ENCODE measurements at regions not wholly inside any gene's neighbourhood (a gene's known extent, or its start where the extent isn't known, plus 50 kb on each side); places are given as distances from the start of the nearest gene placed in this dataset.
A peak's percentile ranks its signal among the peaks of the same experiment; 100 is the strongest.

DNA sequence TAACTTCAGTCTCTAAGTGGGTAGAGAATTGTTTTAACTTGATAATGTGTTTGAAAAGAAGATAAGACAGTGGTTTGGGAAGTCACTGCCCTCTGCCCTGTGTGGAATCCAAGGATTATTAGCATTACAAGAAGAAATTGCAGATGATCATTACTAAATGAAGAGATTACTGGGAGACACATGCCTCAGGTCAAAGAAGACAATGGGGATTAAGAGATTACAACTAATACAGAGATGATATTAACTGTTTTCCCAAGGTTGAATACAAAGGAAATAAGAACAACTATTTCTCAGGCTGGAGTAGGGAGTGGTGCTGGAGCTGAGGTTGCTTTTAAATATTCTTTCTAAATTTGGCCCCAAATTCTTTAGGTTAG, 166.0 kb downstream of the TRMT11 start:
- DNase-seq: no peak

GRCh38 chr6:126153661-126154060, 167.3 kb downstream of the TRMT11 start:
- DNase-seq: no peak

- no peak for DNase-seq
Observed at GRCh38 chr6:126156973-126157372, 170.6 kb downstream of the TRMT11 start.

- no peak for DNase-seq
Observed at GRCh38 chr6:126167726-126168125, 172.2 kb upstream of the CENPW start.

DNA sequence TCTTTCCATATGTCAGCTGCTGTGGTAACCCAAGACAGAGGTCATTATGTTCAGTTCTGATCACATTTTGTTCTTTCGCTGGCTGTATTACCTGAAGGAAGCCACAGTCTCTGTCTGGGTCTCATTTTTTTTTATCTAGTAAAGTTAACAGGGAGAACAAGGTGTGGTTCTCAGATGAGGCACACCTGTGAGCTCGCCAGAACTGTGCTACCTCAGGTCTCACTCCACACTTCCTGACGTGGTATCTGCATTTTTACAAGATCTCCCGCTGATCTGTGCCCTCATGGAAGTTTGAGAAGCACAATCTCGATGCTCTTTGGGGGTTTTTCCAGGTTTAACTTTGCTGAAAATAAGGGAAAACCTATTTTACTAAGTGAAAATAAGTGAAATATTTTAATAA, 169.5 kb upstream of the CENPW start:
- DNase-seq: no peak

DNA sequence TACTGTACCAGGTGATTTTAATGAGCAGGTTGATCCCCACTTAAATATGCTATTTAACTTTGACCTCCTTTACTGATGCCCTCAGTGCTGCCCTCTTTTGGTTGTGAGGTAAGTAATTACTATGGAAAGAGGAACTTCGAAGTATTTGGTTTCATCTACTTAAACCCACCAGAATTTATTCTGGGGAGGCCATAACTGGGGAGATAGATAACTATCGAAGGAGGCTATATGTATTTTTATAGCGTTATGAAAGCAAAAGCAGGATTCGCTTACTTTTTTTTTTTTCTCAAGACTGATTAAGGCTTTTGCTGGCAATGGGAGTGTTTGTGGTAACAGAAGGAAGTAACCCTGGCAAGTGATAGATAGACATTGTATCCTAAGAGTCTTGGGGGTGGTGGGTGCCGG, 168.9 kb upstream of the CENPW start:
- DNase-seq: no peak

- DNase-seq: no peak
Observed at GRCh38 chr6:126172131-126172530, 167.8 kb upstream of the CENPW start.

GRCh38 chr6:126173265-126173664, 166.7 kb upstream of the CENPW start:
- DNase-seq: no peak

DNA sequence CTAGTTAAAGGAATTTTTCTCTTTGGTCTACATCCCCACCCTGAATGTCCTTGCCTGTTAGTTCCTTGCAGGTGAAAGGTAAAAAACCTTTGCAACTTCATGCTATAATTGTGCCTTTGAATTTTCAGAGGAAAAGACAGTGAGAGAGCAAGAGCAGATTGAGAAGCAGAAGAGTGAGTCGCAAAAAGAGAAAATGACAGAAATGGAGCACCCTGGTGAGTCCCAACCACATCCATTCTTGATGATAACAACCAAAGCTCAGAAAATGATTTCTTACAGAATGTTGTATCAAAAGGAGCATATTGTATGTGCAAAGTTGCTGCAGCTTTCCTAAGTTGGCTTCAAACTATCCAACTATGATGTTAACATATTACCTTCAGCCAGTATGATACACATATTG, 165.2 kb upstream of the CENPW start:
- DNase-seq: no peak

GRCh38 chr6:126175251-126175650, 164.7 kb upstream of the CENPW start:
- no peak for DNase-seq

DNA sequence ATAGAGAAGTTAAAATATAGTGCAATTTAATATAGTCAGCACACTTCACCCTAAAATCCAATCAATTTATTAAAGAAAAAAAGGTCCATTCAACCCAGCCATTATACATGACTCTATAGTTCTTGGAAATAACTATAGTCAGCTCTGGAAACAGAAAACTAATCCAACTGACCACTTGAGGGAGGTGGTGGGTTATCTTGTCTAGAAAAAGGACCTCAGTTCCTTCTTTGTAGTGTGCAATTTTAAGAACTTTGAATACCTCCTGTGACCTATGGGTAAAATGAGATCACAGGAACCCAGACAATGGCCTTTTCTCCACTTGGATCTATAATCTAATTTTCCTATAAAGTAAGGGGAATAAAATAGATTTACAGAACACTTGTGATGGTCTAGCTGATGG, 163.6 kb upstream of the CENPW start:
- peak; percentile 1 to 9 for DNase-seq

DNA sequence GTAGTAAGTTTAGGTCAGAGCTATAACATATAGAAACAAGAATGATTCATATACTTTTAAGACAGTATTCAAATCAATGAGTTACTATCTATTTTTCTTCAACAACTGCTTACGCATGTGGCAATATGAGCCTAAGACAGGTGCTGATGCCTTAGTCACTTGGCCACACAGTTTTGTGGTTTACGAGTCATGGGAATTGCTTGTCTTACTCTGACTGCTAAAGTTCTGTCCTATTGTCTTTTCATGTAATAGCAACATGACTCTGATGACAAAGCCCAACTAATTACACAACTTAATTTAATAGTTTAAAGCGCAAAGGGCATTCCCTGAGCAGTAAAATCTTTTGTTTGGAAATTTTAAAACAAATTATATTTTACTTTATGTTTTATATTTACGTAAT, 159.3 kb upstream of the CENPW start:
- no peak for DNase-seq

GRCh38 chr6:126181173-126181741, 158.7 kb upstream of the CENPW start:
- DNase-seq: no peak

DNA sequence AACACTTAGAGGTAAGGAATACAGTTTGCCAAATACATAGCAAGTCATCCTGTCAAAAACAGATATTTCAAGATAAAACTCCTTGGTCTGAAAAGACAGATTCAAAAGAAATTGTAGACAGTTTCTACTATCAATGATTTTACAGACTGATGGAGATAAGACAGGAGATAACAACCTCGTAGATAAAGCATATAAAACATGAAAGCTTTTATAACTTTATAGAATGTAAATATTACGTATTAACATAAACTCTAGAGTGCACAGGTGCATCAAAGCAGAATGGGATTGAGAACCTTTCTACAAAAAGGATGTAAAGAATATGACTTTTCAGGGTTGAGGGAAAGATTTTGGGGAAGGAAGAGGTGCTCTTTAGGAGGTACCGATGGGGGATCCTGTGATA, 158.0 kb upstream of the CENPW start:
- DNase-seq: no peak

DNA sequence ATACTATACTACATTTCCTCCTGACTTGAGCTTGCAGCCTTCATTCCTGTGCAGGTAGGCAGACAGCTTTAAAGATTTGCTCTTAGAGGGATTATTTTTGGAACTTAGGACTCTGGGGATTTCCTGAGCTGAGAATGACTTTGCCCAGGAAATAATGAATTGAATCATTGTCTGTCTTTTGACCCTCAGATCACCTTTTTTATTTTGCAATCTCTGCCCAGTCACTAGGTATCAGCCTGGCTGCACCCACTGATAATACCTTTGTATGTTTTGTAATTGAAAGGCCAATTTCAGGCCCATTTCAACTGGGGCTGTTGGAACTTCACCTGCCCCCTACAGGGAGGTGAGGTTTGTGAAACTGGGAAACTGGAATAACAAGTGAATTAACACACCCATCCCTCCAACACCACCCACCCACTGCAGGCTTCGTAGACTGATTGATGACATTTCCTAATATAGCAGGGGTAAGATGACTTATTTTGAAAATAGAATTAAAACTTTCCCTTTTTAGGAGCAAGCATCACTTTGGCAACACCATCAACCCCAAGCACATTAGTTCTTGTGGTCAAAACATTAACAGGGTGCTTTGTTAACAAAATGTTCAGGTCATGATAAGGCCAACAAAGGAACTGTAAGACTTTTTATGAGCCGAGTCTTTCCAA, 157.1 kb upstream of the CENPW start:
- no peak for DNase-seq

DNA sequence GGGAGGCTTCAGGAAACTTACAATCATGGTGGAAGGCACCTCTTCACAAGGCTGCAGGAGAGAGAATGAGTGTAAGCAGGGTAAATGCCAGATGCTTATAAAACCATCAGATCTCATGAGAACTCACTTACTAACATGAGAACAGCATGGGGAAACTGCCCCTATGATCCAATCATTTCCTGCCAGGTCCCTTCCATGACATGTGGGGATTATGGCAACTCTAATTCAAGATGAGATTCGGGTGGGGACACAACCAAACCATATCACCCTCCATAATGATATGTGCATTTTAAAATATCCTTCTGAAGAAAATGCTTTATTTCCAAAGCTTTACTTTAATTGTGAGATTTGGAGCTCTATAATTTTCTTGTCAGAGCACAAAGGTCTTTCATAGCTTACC, 154.1 kb upstream of the CENPW start:
- DNase-seq: no peak

DNA sequence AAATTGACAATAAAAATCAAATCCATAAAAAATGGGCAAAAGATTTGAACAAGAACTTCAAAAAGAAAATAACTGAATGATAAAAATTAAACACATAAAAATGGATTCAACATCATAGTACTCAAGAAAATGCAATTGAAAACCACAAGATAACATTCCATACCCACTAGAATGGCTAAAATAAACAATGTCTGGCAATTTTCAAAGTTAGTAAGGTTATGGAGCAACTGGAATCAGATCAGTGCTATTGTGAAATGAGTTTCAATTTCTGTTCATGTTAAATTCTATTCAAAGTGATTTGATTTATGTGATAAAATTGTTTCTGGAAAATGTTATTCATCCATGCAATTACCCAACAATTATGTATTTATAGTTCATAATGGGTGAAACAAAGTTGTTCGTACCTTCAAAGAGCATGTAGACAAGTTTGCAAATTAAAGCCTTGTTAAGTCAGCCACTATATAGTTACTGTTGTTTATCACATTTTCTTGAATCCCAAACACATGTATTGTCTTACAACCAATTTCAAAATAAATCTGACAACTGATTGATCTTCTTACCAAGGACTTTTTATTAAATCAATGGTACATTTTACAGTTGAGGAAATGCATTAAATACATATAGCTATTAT, 151.5 kb upstream of the CENPW start:
- no peak for DNase-seq

- DNase-seq: no peak
Observed at GRCh38 chr6:126195625-126196236, 144.2 kb upstream of the CENPW start.

DNA sequence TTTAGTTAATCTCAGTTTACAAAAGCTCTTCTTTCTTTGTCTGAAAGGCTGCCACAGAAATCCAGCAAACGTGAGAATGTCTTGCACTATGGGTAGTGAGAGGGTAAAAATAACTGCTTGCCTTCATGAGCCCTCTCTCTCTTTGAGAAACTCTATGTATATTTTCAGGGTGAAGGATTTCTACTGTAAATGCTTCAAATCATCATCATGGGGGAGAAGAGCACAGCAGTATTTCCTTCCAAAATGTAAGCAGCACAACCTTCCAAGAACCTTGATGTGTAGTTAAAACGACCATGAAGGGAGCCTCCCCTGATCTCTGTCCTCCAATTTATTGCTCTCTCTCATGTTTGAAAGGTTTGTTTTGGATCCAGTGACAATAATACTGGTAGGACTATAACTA, 141.3 kb upstream of the CENPW start:
- peak; percentile 64 to 84 for DNase-seq

DNA sequence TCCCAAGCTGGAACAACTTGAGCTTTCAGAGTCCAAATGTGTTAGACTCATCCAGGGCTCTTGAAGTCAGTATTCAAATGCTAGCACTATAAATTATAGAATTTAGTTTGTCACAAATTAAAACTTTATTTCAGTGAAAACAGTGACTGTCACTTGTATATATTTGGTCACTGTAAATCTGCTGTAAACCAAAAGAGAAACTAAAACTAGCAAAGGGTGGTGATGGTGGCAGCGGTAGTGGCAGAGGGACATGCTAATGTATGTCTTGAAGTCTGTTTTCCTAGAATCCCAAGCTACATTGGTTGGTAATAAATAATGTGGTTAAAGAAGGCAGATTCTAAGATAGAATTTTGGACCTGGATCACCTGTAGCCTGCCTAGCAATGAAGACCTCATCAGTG, 140.4 kb upstream of the CENPW start:
- DNase-seq: no peak

DNA sequence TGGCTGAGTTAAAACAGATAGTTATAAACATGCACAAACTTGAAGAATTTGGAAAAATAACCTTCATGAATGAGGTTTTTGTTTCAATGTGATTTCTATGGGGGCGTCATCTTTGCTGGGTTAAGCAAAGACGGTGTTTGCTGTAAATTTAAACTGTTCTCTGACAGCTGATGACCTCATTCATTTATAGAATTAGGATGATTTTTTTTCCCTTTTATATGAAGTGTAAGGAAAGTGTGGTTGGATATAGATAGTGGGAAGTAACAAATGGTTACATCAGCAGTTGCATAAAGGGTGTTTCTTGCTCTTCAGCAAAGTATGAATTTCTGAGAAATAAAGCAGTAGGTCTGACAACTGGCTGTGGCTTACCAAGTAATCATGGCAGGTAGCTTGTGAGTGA, 137.2 kb upstream of the CENPW start:
- no peak for DNase-seq

DNA sequence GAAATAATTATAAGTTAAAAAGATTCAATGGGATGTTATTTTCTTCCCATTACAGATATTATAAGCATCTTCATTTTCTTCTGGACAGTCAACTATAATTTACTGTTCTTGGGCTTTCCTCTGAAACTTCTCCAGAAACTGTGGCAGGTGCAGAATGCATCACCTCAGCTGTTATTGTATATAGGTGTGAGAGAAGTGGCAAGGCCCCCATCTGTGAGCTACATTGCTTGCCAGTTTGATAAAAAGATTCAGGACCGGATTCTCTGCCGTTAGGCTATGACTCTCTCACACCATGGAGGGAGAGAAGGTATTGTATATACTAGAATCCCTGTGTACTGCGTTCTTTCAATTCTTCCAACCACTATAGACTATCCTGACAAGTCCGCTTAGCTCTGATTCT, 135.8 kb upstream of the CENPW start:
- DNase-seq: no peak

DNA sequence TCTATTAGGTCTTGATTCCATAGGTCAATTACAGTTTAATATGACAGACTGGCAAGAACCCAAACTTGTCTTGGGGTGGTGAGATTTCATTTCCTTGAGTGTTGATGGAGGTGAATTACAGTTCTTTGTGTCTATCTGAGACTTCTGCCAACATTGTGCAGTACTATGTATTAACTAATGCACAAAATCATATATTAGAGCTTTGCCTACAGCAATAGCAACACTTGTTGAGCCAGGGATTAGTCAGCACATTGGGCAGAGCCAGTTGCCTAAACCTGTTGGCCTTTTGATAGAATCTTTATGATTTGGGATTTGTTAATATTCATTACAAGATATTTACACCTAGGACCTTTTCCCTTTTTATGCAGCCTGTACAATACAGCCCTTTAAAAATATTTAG, 135.3 kb upstream of the CENPW start:
- DNase-seq: no peak

DNA sequence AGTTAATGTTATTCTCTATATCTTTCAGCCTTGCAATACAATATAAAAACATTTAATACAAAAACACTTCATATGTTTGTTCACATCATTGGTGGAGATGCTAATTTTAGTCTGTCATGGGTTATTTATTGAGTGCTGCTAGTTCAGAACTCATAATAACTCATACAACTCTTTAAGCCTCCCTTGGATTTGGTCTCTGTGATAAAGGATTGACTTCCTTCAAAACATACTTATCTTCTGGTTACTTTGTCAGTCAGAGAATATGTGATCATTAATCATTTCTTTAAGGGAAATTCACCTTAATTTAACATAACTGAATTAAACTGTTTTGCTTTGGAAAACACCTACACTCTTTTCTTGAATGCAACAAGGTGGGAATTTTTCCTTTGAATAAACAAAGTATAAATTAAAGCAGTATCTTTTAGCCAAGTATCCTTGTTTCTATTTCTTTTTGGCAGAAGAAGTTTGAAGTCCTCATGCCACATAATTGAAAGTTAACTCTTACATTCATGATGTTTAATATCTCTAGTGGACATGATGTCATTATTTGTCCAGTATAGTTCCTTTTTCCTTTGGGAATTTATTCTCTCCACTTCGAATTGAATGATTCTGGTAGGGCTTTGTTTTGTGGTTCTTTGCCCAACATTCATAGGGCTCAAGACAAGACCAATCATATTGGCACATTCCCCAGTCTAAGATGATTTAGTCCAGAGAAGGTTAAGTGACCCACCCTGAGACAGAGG, 133.2 kb upstream of the CENPW start:
- no peak for DNase-seq

Measured in NCI-H1930 (cell line).